ENCODE measurements at regions not wholly inside any gene's neighbourhood (a gene's known extent, or its start where the extent isn't known, plus 50 kb on each side); places are given as distances from the start of the nearest gene placed in this dataset.

DNA sequence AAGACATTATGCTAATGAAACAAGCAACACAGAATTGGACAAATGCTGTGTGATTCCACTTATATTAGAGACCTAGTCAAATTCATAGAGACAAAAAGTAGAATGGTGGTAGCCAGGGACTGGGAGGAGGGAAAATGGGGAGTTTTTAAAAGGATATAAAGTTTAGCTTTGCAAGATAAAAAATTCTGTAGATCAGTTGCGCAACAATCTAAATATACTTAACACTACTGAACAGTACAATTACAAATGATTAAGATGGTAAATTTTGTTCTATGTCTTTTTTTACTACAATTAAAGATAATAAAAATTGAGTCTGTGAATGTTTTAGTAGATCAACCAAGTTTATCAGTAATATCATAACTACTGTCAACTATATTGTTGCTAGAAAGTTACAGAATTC, 340.1 kb upstream of the PDZRN3 start:
- no peaks in the 10 kb centered on the region for H3K9me3 ChIP-seq
- H3K4me3 ChIP-seq: no peak overlapping the region
- TF ChIP-seq, protein P1, sequence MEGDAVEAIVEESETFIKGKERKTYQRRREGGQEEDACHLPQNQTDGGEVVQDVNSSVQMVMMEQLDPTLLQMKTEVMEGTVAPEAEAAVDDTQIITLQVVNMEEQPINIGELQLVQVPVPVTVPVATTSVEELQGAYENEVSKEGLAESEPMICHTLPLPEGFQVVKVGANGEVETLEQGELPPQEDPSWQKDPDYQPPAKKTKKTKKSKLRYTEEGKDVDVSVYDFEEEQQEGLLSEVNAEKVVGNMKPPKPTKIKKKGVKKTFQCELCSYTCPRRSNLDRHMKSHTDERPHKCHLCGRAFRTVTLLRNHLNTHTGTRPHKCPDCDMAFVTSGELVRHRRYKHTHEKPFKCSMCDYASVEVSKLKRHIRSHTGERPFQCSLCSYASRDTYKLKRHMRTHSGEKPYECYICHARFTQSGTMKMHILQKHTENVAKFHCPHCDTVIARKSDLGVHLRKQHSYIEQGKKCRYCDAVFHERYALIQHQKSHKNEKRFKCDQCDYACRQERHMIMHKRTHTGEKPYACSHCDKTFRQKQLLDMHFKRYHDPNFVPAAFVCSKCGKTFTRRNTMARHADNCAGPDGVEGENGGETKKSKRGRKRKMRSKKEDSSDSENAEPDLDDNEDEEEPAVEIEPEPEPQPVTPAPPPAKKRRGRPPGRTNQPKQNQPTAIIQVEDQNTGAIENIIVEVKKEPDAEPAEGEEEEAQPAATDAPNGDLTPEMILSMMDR (IDR thresholded peaks at IDR 0.05): no peak
- no peak for TF ChIP-seq POLR2AphosphoS5 (IDR thresholded peaks at IDR 0.05; ENCODE audit: insufficient read depth in 1 of 2, low read depth in 1 of 2)
- no peak for TF ChIP-seq POLR2A (IDR thresholded peaks at IDR 0.05)
- H3K27me3 ChIP-seq: no peaks in the 10 kb centered on the region
- no peaks in the 10 kb centered on the region for H3K36me3 ChIP-seq
- intact Hi-C loops (cut with DNase I): no loop called here
- H3K4me1 ChIP-seq: no peaks in the 10 kb centered on the region
- H3K27ac ChIP-seq: no peak overlapping the region
- DNase-seq (ENCODE audit: extremely low spot score in 2 of 2): no peak

DNA sequence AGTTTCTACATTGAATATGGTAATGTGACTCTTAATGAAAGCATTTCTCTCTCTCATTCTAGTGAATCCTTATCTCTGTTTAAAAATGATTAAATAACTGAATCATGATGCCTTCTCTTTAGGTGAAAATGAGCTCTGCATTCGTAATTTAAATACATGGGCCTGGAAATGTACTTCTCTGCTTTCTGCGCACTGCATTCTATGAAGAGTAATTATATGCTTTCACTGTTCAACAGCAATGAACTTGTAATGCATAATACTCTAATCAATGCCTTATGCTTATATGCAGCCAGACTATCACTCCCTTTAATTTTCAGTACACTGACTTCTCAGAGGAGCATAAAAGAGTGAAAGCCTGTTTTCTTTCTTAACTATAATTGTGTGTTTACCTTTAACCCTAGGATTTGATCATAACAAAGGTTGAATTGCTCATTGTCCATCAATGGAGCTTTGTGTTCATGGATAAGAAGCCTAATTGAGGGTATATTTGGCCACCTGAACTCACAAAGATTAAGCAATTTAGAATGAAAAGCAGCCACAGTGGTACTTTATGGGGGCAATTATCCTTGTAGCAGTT, 330.8 kb upstream of the PDZRN3 start:
- intact Hi-C loops (cut with DNase I): no loop called here
- no peak overlapping the region for H3K4me3 ChIP-seq
- H3K27me3 ChIP-seq: no peaks in the 10 kb centered on the region
- H3K27ac ChIP-seq: no peak overlapping the region
- TF ChIP-seq POLR2A (IDR thresholded peaks at IDR 0.05) (no peak), POLR2AphosphoS5 (IDR thresholded peaks at IDR 0.05; ENCODE audit: insufficient read depth in 1 of 2, low read depth in 1 of 2) (no peak)
- TF ChIP-seq, protein P1 (IDR thresholded peaks at IDR 0.05): no peak
- H3K9me3 ChIP-seq: no peaks in the 10 kb centered on the region
- no peaks in the 10 kb centered on the region for H3K36me3 ChIP-seq
- H3K4me1 ChIP-seq: no peaks in the 10 kb centered on the region
- no peak for DNase-seq (ENCODE audit: extremely low spot score in 2 of 2)

DNA sequence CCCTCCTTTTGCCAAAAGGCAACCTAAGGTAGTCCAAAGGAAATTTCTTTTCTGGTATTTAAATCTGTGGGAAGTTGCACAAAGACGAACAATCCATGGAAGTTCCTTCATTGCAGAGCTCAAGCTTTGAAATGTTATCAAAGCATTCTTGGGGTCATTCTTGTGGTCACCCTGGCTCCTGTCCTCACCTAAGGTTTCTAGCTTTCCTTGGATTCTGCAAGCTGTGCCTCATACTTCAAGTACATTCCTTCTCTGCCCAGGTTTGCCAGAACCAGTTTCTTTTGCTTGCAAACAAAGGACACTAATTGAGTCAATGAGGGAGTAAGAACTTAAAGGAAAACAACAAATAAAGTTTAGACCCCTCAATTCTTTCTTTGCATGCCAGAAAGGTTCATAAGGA, 329.8 kb upstream of the PDZRN3 start:
- H3K9me3 ChIP-seq: no peaks in the 10 kb centered on the region
- TF ChIP-seq, protein P1 (IDR thresholded peaks at IDR 0.05): no peak
- TF ChIP-seq POLR2A (IDR thresholded peaks at IDR 0.05): no peak
- TF ChIP-seq POLR2AphosphoS5 (IDR thresholded peaks at IDR 0.05; ENCODE audit: insufficient read depth in 1 of 2, low read depth in 1 of 2): no peak
- no peaks in the 10 kb centered on the region for H3K36me3 ChIP-seq
- intact Hi-C loops (cut with DNase I): no loop called here
- H3K4me3 ChIP-seq: no peak overlapping the region
- H3K27ac ChIP-seq: no peak overlapping the region
- no peak for DNase-seq (ENCODE audit: extremely low spot score in 2 of 2)
- H3K4me1 ChIP-seq: no peaks in the 10 kb centered on the region
- H3K27me3 ChIP-seq: no peaks in the 10 kb centered on the region

DNA sequence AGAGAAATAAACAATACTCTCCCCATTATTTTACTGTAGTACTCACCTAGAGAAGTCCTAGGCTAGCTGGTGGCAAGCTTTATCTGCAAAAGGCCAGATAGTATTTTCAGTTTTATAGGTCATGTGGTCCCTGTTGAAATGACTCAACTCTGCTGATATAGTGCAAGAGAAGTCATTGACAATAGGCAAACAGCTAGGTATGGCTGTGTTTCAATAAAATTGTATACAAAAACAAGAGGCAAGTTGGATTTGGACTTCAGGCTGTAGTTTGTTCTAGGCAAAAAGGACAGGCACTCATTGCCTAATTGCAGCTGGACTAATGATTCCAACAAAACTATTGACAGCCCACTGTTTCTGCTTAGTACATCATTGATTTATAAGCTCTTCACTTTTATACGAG, 328.0 kb upstream of the PDZRN3 start:
- no peaks in the 10 kb centered on the region for H3K27me3 ChIP-seq

More for the DNA sequence above, 328.0 kb upstream of the PDZRN3 start:
- Histone ChIP-seq H3K9me3 (no peaks in the 10 kb centered on the region), H3K36me3 (no peaks in the 10 kb centered on the region), H3K4me3 (no peak overlapping the region), H3K4me1 (no peaks in the 10 kb centered on the region), H3K27ac (no peak overlapping the region)
- no peak for TF ChIP-seq POLR2AphosphoS5 (IDR thresholded peaks at IDR 0.05; ENCODE audit: insufficient read depth in 1 of 2, low read depth in 1 of 2)
- no peak for TF ChIP-seq POLR2A (IDR thresholded peaks at IDR 0.05)
- TF ChIP-seq, protein P1 (IDR thresholded peaks at IDR 0.05): no peak
- DNase-seq (ENCODE audit: extremely low spot score in 2 of 2): no peak
- intact Hi-C loops (cut with DNase I): no loop called here

Data from vagina (tissue), 2 donors.